Embryonic facial prominence (tissue), 1 donor: ENCODE measurements at regions not wholly inside any gene's neighbourhood (a gene's known extent, or its start where the extent isn't known, plus 50 kb on each side); places are given as distances from the start of the nearest gene placed in this dataset.
"Not testable (repeated sequence)": the region's sequence is repeated elsewhere in the genome, so short reads cannot be mapped to it uniquely, and the experiment has no call there.

ENCODE experiments used
- DNase-seq: peaks from one replicate; pipeline ENCODE4 v3.0.0-alpha.2; 2016; ENCODE audit errors: extremely low spot score

DNA sequence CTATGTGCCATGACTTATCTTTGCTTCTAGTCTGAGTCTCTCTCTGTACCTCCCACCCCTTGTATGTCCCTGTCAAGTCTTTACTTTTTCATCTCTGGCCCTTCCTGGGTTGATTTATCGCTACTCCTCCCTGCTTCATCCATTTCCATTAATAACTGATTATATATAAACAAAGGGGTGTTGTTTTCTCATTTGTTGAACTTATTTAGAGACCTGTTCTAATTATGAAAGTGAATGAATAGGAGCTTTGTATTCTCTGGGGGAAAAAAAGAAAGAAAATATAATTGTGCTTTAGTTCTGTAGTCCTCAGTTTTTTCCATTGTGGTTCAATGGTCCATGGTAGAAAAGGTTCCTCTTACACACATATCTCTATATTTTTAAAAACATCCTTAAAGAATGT is 328.9 kb upstream of the PPP2R3A start:
- DNase-seq: no peak

GRCh38 chr3:135637013-135637412 is 328.5 kb upstream of the PPP2R3A start:
- DNase-seq: no peak

DNA sequence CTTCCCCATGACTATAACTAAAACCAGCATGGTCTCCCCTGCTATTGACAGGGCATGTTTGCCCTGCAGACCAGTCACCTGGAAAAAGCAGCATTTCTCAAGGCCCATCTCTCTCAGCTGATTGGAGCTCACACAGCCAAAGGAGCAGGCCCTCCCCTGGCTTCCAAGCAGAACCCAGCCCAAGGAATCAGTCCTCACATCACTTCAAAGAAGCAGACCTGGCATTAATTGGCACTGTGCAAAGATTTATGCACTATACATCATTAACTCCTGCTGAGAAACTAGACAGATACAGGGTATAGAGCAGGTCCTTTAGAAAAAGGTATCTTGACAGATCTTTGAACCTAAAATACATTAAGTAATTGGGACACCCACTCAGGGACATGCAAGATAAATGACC is 323.8 kb upstream of the PPP2R3A start:
- no peak for DNase-seq

GRCh38 chr3:135645541-135645940 is 320.0 kb upstream of the PPP2R3A start:
- no peak for DNase-seq

DNA sequence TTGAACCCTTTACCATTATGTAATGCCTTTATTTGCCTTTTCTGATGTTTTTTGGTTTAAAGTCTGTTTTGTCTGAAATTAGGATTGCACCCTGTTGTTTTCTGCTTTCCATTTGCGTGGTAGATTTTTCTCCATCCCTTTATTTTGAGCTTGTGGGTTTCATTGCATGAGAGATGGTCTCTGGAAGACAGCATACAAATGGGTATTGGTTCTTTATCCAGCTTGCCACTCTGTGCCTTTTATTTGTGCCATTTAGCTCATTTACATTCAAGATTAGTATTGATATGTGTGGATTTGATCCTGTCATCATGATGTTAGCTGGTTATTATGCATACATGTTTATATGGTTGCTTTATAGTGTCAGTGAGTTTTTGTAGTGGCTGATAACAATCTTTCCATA is 318.7 kb upstream of the PPP2R3A start:
- DNase-seq: no peak

- no peak for DNase-seq
These were observed 316.2 kb upstream of the PPP2R3A start for GRCh38 chr3:135649361-135649760.

DNA sequence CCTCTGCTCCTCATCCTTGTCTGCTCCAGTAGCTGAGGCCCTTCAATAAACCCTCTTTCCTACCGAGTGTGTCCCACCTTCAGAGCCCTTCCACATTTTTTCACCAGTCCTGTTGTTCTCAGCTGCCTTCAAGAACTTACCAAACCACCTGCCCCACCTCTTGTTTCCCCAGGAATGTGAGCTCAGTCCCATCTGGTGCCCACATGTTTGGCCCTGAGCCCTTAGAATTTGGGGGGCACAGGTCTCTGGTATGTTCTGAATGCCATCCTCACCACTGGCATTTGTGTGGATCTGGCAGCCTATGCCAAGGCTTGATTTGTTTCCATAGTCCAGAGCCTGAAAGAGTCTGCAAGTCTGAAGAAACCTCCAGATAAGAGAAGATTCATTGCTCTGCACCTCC is 315.2 kb upstream of the PPP2R3A start:
- DNase-seq: no peak

GRCh38 chr3:135652388-135652787 is 313.1 kb upstream of the PPP2R3A start:
- no peak for DNase-seq

DNA sequence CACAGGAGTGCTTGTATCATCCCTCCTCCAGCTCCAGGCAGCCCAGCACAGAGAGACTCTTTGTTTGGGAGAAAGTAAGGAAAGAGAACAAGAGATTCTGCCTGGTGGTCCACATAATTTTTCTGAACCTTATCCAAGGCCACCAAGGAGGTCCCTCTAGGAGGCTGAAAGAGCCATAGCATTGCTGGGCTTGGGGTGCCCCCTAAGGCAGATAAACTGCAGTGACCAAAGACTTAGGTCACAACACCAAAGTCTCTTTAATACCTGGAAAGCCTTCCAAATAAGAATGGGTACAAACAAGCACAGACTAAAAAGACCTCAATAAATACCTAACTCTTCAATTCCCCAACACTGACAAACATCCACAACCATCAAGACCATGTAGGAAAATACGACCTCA is 310.2 kb upstream of the PPP2R3A start:
- DNase-seq: no peak

DNA sequence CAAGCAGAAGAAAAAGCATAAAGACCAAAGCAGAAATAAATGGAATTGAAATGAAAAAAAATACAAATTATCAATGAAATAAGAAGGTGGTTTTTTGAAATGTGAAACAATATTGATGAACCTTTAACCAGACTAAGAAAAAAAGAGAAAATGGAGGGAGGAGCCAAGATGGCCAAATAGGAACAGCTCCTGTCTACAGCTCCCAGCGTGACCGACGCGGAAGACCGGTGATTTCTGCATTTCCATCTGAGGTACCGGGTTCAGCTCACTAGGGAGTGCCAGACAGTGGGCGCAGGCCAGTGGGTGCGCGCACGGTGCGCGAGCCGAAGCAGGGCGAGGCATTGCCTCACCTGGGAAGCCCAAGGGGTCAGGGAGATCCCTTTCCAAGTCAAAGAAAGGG is 307.1 kb upstream of the PPP2R3A start:
- DNase-seq: not testable (repeated sequence)

- DNase-seq: no peak
These were observed 298.5 kb upstream of the PPP2R3A start for GRCh38 chr3:135667061-135667460.

- DNase-seq: no peak
These were observed 291.0 kb upstream of the PPP2R3A start for GRCh38 chr3:135674508-135674907.

DNA sequence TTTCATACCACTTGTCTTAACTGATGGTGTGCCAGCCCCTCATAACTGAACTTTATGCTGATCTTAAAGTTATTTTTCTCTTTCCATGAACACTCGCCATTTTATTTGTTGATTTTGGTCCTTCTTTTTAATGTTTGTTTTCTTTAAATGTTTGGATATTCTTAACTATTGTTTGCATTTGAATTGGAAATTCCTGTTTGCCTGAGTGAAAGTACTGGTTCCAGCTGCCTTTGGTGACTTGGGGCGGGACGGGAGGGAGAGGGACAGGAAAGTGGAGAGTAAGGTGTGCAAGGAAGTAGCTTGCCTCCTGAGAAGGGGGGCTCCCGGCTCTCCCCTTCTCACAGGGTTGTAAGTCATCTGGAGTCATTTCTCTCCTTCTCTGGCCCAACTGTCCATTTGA is 287.1 kb upstream of the PPP2R3A start:
- DNase-seq: no peak

DNA sequence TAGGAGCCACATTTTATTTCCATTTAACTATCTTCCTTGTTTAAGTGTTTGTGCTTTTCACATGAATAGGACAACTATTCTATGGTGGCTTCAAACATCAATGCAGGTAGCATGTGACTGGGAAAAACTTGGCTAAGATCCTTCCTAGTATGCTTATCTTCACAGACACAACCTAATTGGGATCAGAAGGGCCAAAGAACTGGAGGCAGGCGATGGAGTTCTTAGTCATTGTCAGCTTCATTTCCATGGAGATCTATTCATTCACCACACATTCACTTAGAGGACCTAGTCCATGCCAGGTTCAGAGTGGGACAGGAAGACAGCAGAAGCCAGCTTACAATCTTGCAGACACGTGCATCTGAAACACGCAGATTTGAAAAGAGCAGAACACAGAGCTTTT is 277.5 kb upstream of the PPP2R3A start:
- DNase-seq: no peak

GRCh38 chr3:135690664-135691063 is 274.9 kb upstream of the PPP2R3A start:
- DNase-seq: no peak

DNA sequence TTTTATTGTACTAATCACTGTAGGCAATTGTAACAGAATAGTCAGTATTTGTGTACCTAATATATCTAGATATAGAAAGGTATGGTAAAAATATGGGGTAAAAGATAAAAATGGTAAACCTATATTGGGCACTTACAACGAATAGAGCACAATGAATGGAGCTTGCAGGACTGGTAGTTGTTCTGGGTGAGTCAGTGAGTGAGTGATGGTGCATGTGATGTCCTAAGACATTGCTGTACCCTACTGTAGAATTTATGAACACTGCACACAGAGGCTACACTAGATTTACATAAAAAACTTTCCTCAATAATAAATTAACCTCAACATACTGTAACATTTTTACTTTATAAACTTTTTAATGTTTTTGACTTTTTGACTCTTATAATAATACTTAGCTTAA is 274.3 kb upstream of the PPP2R3A start:
- DNase-seq: no peak

- no peak for DNase-seq
These were observed 271.4 kb upstream of the PPP2R3A start for GRCh38 chr3:135694142-135694541.

DNA sequence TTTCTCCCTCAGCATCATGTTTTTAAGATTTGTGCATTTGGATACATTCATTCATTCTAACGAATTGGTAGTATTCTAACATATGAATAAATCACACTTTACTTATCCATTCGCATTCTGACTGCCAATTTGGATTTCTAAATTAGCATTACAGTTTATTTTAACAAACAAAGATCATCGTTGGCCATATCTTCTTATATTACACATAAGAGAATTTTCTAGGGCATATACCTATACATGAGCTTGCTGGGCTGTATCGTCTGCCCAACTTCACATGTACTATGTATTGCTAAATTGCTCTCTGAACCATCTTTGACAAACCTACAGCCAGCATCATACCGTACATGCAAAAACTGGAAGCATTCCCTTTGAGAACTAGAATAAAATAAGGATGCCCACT is 265.8 kb upstream of the PPP2R3A start:
- no peak for DNase-seq

- no peak for DNase-seq
These were observed 258.7 kb upstream of the PPP2R3A start for GRCh38 chr3:135706758-135707375.

DNA sequence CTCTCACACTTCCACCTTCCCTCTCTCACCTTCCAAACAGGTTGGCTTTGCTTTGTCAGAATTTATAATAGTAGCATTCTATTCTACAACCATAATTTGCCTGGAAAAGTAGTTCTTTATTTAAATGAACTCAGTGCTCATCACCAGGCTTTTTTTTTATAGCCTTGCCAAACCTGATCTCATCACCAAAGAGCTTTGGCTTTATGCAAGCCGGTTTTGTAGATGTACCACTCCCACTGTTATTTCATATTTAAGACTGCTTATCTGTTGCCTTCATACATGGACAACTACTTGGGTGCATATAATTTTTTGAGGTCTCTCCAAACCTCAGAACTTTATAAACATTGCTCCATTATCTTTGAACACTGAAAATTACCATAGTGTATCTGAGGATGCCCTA is 246.1 kb upstream of the PPP2R3A start:
- DNase-seq: no peak

DNA sequence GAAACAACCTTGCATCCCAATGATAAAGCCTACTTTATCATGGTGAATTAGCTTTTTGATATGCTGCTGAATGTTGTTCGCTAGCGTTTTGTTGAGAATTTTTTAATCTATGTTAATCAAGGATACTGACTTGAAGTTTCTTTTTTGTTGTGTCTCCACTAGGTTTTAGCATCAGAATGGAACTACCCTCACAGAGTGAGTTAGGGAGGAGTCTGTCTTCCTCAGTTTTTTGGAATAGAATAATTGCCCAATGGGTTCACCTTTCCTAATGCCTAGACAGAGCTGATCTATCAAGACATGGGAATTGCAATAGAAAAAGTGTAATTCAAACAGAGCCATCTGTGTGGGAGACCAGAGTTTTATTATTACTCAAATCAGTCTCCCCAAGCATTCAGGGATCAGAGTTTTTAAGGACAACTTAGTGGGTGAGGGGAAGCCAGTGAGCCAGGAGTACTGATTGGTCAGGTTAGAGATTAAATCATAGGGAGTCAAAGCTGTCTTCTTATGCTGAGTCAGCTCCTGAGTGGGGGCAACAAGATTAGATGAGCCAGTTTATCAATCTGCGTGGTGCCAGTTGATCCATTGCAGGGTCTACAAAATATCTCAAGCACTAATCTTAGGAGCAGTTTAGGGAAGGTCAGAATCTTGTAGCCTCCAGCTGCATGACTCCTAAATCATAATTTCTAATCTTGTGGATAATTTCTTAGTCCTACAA is 237.4 kb upstream of the PPP2R3A start:
- no peak for DNase-seq

- DNase-seq: no peak
These were observed 234.0 kb upstream of the PPP2R3A start for GRCh38 chr3:135731546-135731945.

DNA sequence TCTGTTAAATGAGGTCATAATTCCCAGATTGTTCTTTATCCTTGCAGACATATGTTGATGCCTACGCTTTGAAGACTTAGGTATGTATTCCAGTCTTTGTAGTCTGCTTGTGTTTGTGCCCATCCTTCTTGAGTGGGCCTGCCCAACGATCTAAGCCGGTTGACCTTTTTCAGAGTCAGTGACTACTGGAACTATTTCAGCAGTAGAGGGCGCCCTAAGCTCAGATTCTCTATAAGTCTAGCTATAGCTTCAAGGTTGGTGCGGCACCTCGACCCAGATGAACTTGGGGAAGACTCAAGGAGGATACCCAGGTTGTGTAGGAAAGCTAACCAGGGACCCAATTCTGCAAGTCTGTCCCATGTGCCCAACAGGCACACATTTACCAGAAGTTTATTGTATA is 228.8 kb upstream of the PPP2R3A start:
- no peak for DNase-seq

- no peak for DNase-seq
These were observed 225.7 kb upstream of the PPP2R3A start for GRCh38 chr3:135739779-135740178.
